Adrenal gland (tissue), 9 donors: ENCODE measurements at regions not wholly inside any gene's neighbourhood (a gene's known extent, or its start where the extent isn't known, plus 50 kb on each side); places are given as distances from the start of the nearest gene placed in this dataset.
A peak's percentile ranks its signal among the peaks of the same experiment; 100 is the strongest.

Experiments used
- DNase-seq, 7 donors: peaks; one replicate each; pipeline ENCODE4 v3.0.0-alpha.2; 2019 to 2020
- H3K27ac ChIP-seq, 5 donors: fragments of 200-600 bp; sonication (generic) in 4 of 5; 1 replicate in 3 of 5; 2 replicates in 2 of 5; pipeline versions ENCODE4 v1.5.1 to v1.8.0; 2016 to 2020; ENCODE audit warnings: mild to moderate bottlenecking in 1 of 5
- H3K27me3 ChIP-seq: fragments of 200-600 bp; 2 replicates; pipeline ENCODE4 v1.8.0; 2021
- H3K36me3 ChIP-seq, 2 donors: fragments of 200-600 bp; replicated peaks in 1 of 2; 1 replicate in 1 of 2; 2 replicates in 1 of 2; pipeline versions ENCODE4 v1.5.1 to v1.8.0; 2018 to 2022
- H3K4me1 ChIP-seq, 2 donors: fragments of 200-600 bp; replicated peaks in 1 of 2; 1 replicate in 1 of 2; 2 replicates in 1 of 2; pipeline versions ENCODE4 v1.5.1 to v1.8.0; 2018 to 2021
- H3K4me3 ChIP-seq, 4 donors: fragments of 200-600 bp; sonication (generic) in 3 of 4; one replicate each; pipeline ENCODE4 v1.5.1; 2016 to 2018
- H3K9me3 ChIP-seq, 3 donors: fragments of 200-600 bp; sonication (generic) in 1 of 3; replicated peaks in 1 of 3; 1 replicate in 2 of 3; 2 replicates in 1 of 3; pipeline versions ENCODE4 v1.5.1 to v1.8.0; 2016 to 2021
- CTCF ChIP-seq, 6 experiments: fragments of 450-650 bp in 4 of 6; fragments of 200-600 bp in 2 of 6; sonication (generic) in 1 of 6; IDR thresholded peaks; 1 replicate in 5 of 6; 2 replicates in 1 of 6; pipeline versions ENCODE4 v1.5.1 to v1.8.0; 2016 to 2021; ENCODE audit warnings: antibody characterized with exemption in 6 of 6, mild to moderate bottlenecking in 2 of 6, moderate library complexity in 1 of 6
- POLR2A ChIP-seq, 2 donors: fragments of 450-650 bp; IDR thresholded peaks; one replicate each; pipeline ENCODE4 v1.6.1; 2017; ENCODE audit warnings: antibody characterized with exemption in 2 of 2, mild to moderate bottlenecking in 2 of 2, moderate library complexity in 1 of 2
- WGBS, 4 donors: extraction: QIAGEN DNeasy Blood & Tissue Kit in 2 of 4; methylation state at CpG; one replicate each; pipeline versions ENCODE4 v1.1.5 to v1.1.7; 2013 to 2017; 5-methylcytosine and 5-hydroxymethylcytosine counted together
- intact Hi-C, 2 donors: fragments of 100-400 bp; cut with DNase I; formaldehyde crosslinking; loops; one replicate each; pipeline versions ENCODE4 v1.14.1 to v1.15.0; 2022 to 2023
- donor health status: healthy with polysubstance abuse.
- donor health status: Bipolar disorder and iron deficiency.
- donor health status: DM: yes; HTN: yes; CAD: no.
- donor health status: DM: no; HTN: no; CAD: no.
- donor health status: DM: no; HTN: no; CAD: no.

GRCh38 chr9:129284607-129285291 is 106.7 kb upstream of the IER5L start:
- no peaks in the 10 kb centered on the region for H3K4me1 ChIP-seq
- no peak overlapping the region for H3K27ac ChIP-seq
- H3K4me3 ChIP-seq: no peak overlapping the region
- H3K27me3 ChIP-seq: no peaks in the 10 kb centered on the region
- 93 to 96% (median 95%) methylated on average over 11 to 14 of the region's 14 CpGs for WGBS, 4 donors
- TF ChIP-seq CTCF (IDR thresholded peaks at IDR 0.05) (no peak), POLR2A (IDR thresholded peaks at IDR 0.05) (no peak)
- peak in 3 of 7 donors; percentile 8 to 35 (median 11) for DNase-seq
- intact Hi-C loops: loop anchor here in 1 of 2 donors (10.0 kb wide), 1 partner anchor 60 kb away; no protein-coding TSS in a partner anchor
- H3K36me3 ChIP-seq: no peaks in the 10 kb centered on the region
- H3K9me3 ChIP-seq: no peaks in the 10 kb centered on the region

GRCh38 chr9:129283705-129284606 is 105.9 kb upstream of the IER5L start:
- H3K36me3 ChIP-seq: no peaks in the 10 kb centered on the region
- no peaks in the 10 kb centered on the region for H3K4me1 ChIP-seq
- H3K27ac ChIP-seq: no peak overlapping the region
- intact Hi-C loops: loop anchor here in 1 of 2 donors (10.0 kb wide), 1 partner anchor 59 kb away; no protein-coding TSS in a partner anchor
- no peak for TF ChIP-seq CTCF (IDR thresholded peaks at IDR 0.05)
- TF ChIP-seq POLR2A (IDR thresholded peaks at IDR 0.05): no peak
- peak in 4 of 7 donors; percentile 3 to 43 (median 14) for DNase-seq
- H3K27me3 ChIP-seq: no peaks in the 10 kb centered on the region
- H3K9me3 ChIP-seq: no peaks in the 10 kb centered on the region
- peak overlapping the region in 1 of 4 donors; percentile 51 for H3K4me3 ChIP-seq
- WGBS, 4 donors: 81 to 83% (median 82%) methylated on average over 16 to 28 of the region's 28 CpGs

GRCh38 chr9:129283291-129283691 is 105.2 kb upstream of the IER5L start:
- WGBS, 4 donors: 60 to 74% (median 66%) methylated on average over 3 to 7 of the region's 7 CpGs
- no peak for TF ChIP-seq POLR2A (IDR thresholded peaks at IDR 0.05)
- TF ChIP-seq CTCF (IDR thresholded peaks at IDR 0.05): no peak
- peak in 3 of 7 donors; percentile 16 to 48 (median 19) for DNase-seq
- Histone ChIP-seq H3K27me3 (no peaks in the 10 kb centered on the region), H3K4me1 (no peaks in the 10 kb centered on the region), H3K4me3 (peak overlapping the region in 1 of 4 donors; percentile 51), H3K9me3 (no peaks in the 10 kb centered on the region), H3K36me3 (no peaks in the 10 kb centered on the region), H3K27ac (peak overlapping the region in 1 of 5 donors; percentile 59)
- intact Hi-C loops: loop anchor here in 1 of 2 donors (10.0 kb wide), 1 partner anchor 58 kb away; no protein-coding TSS in a partner anchor

- Histone ChIP-seq H3K4me1 (no peaks in the 10 kb centered on the region), H3K4me3 (peak overlapping the region in 1 of 4 donors; percentile 51), H3K27me3 (no peaks in the 10 kb centered on the region), H3K36me3 (no peaks in the 10 kb centered on the region), H3K27ac (peak overlapping the region in 2 of 5 donors; percentile 36 to 59), H3K9me3 (no peaks in the 10 kb centered on the region)
- TF ChIP-seq POLR2A (IDR thresholded peaks at IDR 0.05) (no peak), CTCF (IDR thresholded peaks at IDR 0.05) (no peak)
- peak in 3 of 7 donors; percentile 7 to 47 (median 15) for DNase-seq
- 54 to 82% (median 66%) methylated on average over 5 to 15 of the region's 15 CpGs for WGBS, 4 donors
- intact Hi-C loops: loop anchor here in 1 of 2 donors (10.0 kb wide), 1 partner anchor 58 kb away; no protein-coding TSS in a partner anchor
Observed at GRCh38 chr9:129282731-129283211, 104.7 kb upstream of the IER5L start.
